HCT116 (cell line): ENCODE measurements at regions not wholly inside any gene's neighbourhood (a gene's known extent, or its start where the extent isn't known, plus 50 kb on each side); places are given as distances from the start of the nearest gene placed in this dataset.

Source experiments
- ATAC-seq: fragments of 200-7000 bp; cut with Tn5 transposase; 2 replicates; pipeline ENCODE4 v1.9.1; 2020; ENCODE audit warnings: mild to moderate bottlenecking, moderate library complexity
- BruUV-seq: library from RNA; stranded (reverse); fragments of 400-500 nt; replicated peaks from 2 replicates; lab custom pipeline; 2021; lab: Mats Ljungman, UMichigan
- CTCF ChIA-PET: fragments of 300-600 bp; sonication (Branson Sonifier 250); formaldehyde crosslinking; loops from one replicate; lab custom pipeline; 2021; ENCODE audit warnings: antibody characterized with exemption; lab: Charles Lee
- POLR2A ChIA-PET: fragments of 300-600, 350-600 bp; sonication (Branson Sonifier 250); formaldehyde crosslinking; loops from one replicate; lab custom pipeline; 2021; ENCODE audit warnings: antibody characterized with exemption; lab: Charles Lee
- RAD21 ChIA-PET, 2 experiments: fragments of 300-600 bp; sonication (Branson Sonifier 250); formaldehyde crosslinking; loops; one replicate each; lab custom pipeline; 2023; ENCODE audit warnings: low total read pairs in 2 of 2; ENCODE audit not compliant: uncharacterized antibody in 2 of 2, unreplicated experiment in 2 of 2, low non-redundant PET in 1 of 2; lab: Charles Lee
- DNase-seq: peaks from one replicate; pipeline ENCODE4 v3.0.0-alpha.2; 2010; ENCODE audit warnings: low read depth, low spot score
- H2AFZ ChIP-seq: fragments of 200-600 bp; shearing (Covaris generic), sonication (generic); 2 replicates; pipeline ENCODE4 v1.6.1; 2017; ENCODE audit warnings: low read depth, mixed run types, mixed read lengths, antibody characterized with exemption, low read length; ENCODE audit not compliant: poor library complexity, severe bottlenecking
- H3K27ac ChIP-seq: 2 replicates; pipeline ENCODE4 v1.5.1; 2012; ENCODE audit warnings: low read depth, low read length
- H3K27me3 ChIP-seq: fragments of 200-600 bp; sonication (generic); 2 replicates; pipeline ENCODE4 v1.6.1; 2016; ENCODE audit warnings: mixed run types, low read length, mixed read lengths; ENCODE audit not compliant: insufficient read depth
- H3K36me3 ChIP-seq, 2 experiments: fragments of 200-500 bp in 1 of 2; fragments of 200-600 bp in 1 of 2; sonication (Bioruptor generic) in 1 of 2; sonication (generic) in 1 of 2; 2 replicates each; pipeline versions ENCODE4 v1.5.1 to v1.6.1; 2014 to 2016; ENCODE audit warnings: low read length in 2 of 2, inconsistent platforms in 1 of 2, mixed read lengths in 1 of 2, mixed run types in 1 of 2; ENCODE audit not compliant: insufficient read depth in 2 of 2, control insufficient read depth in 1 of 2
- H3K4me1 ChIP-seq, 2 experiments: fragments of 200-600 bp in 1 of 2; sonication (generic) in 1 of 2; 2 replicates each; pipeline versions ENCODE4 v1.5.1 to v1.6.1; 2012 to 2017; ENCODE audit warnings: low read length in 2 of 2, inconsistent platforms in 1 of 2, mild to moderate bottlenecking in 1 of 2, mixed read lengths in 1 of 2, mixed run types in 1 of 2, moderate library complexity in 1 of 2; ENCODE audit not compliant: insufficient read depth in 2 of 2, control insufficient read depth in 1 of 2
- H3K4me2 ChIP-seq: fragments of 200-600 bp; sonication (generic); 2 replicates; pipeline ENCODE4 v1.6.1; 2017; ENCODE audit warnings: mixed run types, low read length, mixed read lengths
- H3K4me3 ChIP-seq, 2 experiments: fragments of 200-600 bp in 1 of 2; sonication (generic) in 1 of 2; replicated peaks in 1 of 2; 2 replicates each; pipeline ENCODE4 v1.5.1; 2011 to 2016; ENCODE audit warnings: low read length in 2 of 2, control low read depth in 1 of 2, low read depth in 1 of 2, mild to moderate bottlenecking in 1 of 2, mixed read lengths in 1 of 2, mixed run types in 1 of 2
- H3K79me2 ChIP-seq: fragments of 200-600 bp; sonication (generic); 2 replicates; pipeline ENCODE4 v1.6.1; 2017; ENCODE audit warnings: mild to moderate bottlenecking, mixed run types, low read length, moderate library complexity, mixed read lengths; ENCODE audit not compliant: insufficient read depth
- H3K9ac ChIP-seq: fragments of 200-600 bp; sonication (generic); 2 replicates; pipeline ENCODE4 v1.6.1; 2016; ENCODE audit warnings: low read length, mixed read lengths
- H3K9me2 ChIP-seq: fragments of 200-600 bp; sonication (generic), shearing (Covaris generic); 2 replicates; pipeline ENCODE4 v1.6.1; 2017; ENCODE audit warnings: mixed run types, mild to moderate bottlenecking, moderate library complexity; ENCODE audit not compliant: insufficient read depth
- H3K9me3 ChIP-seq, 2 experiments: fragments of 200-500 bp in 1 of 2; fragments of 200-600 bp in 1 of 2; sonication (Bioruptor generic) in 1 of 2; sonication (generic) in 1 of 2; 2 replicates each; pipeline ENCODE4 v1.6.1; 2014 to 2017; ENCODE audit warnings: low read length in 2 of 2, mixed read lengths in 2 of 2, inconsistent platforms in 1 of 2, low read depth in 1 of 2, mild to moderate bottlenecking in 1 of 2, mixed run types in 1 of 2, moderate library complexity in 1 of 2; ENCODE audit not compliant: control insufficient read depth in 1 of 2, insufficient read depth in 1 of 2
- H4K20me1 ChIP-seq: fragments of 200-600 bp; sonication (generic), shearing (Covaris generic); 2 replicates; pipeline ENCODE4 v1.6.1; 2017; ENCODE audit warnings: mixed run types, mild to moderate bottlenecking, moderate library complexity; ENCODE audit not compliant: insufficient read depth
- ATF3 ChIP-seq: IDR thresholded peaks from 2 replicates; pipeline ENCODE4 v1.6.1; 2012
- CEBPB ChIP-seq: IDR thresholded peaks from 2 replicates; pipeline ENCODE4 v1.6.1; 2012; ENCODE audit warnings: low read depth
- CTCF ChIP-seq, 3 experiments: fragments of 200-600 bp in 1 of 3; sonication (generic) in 1 of 3; IDR thresholded peaks in 2 of 3; conservative IDR thresholded peaks in 1 of 3; 2 replicates each; pipeline ENCODE4 v1.5.1; 2012 to 2017; ENCODE audit warnings: low read depth in 2 of 3, low read length in 2 of 3, antibody characterized with exemption in 1 of 3, borderline replicate concordance in 1 of 3, control low read depth in 1 of 3, mild to moderate bottlenecking in 1 of 3, mixed read lengths in 1 of 3, mixed run types in 1 of 3, moderate library complexity in 1 of 3; ENCODE audit not compliant: insufficient read depth in 1 of 3
- EGR1 ChIP-seq: IDR thresholded peaks from 2 replicates; pipeline ENCODE4 v1.6.1; 2012; ENCODE audit warnings: low read depth
- EZH2phosphoT487 ChIP-seq: fragments of 200-600 bp; IDR thresholded peaks from 2 replicates; pipeline ENCODE4 v1.6.1; 2018; ENCODE audit warnings: antibody characterized with exemption, borderline replicate concordance
- JUND ChIP-seq: IDR thresholded peaks from 2 replicates; pipeline ENCODE4 v1.6.1; 2012
- POLR2AphosphoS5 ChIP-seq: IDR thresholded peaks from 2 replicates; pipeline ENCODE4 v1.6.1; 2011; ENCODE audit warnings: mild to moderate bottlenecking, low read depth, low read length, moderate library complexity
- RAD21 ChIP-seq: IDR thresholded peaks from 2 replicates; pipeline ENCODE4 v1.6.1; 2012; ENCODE audit warnings: low read depth, mild to moderate bottlenecking
- TCF7L2 ChIP-seq: IDR thresholded peaks from 2 replicates; pipeline ENCODE4 v1.7.0; 2011; ENCODE audit warnings: borderline replicate concordance, inconsistent platforms; ENCODE audit not compliant: insufficient read depth, insufficient read length; ENCODE audit errors: extremely low read depth
- ZFX ChIP-seq: fragments of 450-650 bp; IDR thresholded peaks from 2 replicates; pipeline ENCODE4 v1.6.1; 2017
- ZNF274 ChIP-seq: fragments of 200-500 bp; sonication (Bioruptor generic); IDR thresholded peaks from 2 replicates; pipeline ENCODE4 v1.6.1; 2014; ENCODE audit warnings: mild to moderate bottlenecking, low read depth, low read length, inconsistent platforms
- intact Hi-C: fragments of 100-400 bp; cut with micrococcal nuclease; formaldehyde crosslinking; loops from 2 replicates; pipeline ENCODE4 v1.10.0; 2022

- Histone ChIP-seq H3K4me3 (no peak overlapping the region), H3K79me2 (no peaks in the 10 kb centered on the region), H4K20me1 (no peaks in the 10 kb centered on the region), H3K9me2 (no peaks in the 10 kb centered on the region), H3K9me3 (no peaks in the 10 kb centered on the region), H2AFZ (no peak overlapping the region), H3K4me1 (no peaks in the 10 kb centered on the region), H3K27ac (no peak overlapping the region), H3K9ac (no peak overlapping the region), H3K4me2 (no peak overlapping the region), H3K27me3 (no peaks in the 10 kb centered on the region), H3K36me3 (no peaks in the 10 kb centered on the region)
- POLR2A ChIA-PET: no interaction called here
- TF ChIP-seq TCF7L2 (no peak), CTCF (IDR thresholded peaks at IDR 0.05 in 2 of 3, conservative IDR thresholded peaks at IDR 0.05 in 1 of 3; ENCODE audit: borderline replicate concordance in 1 of 3, insufficient read depth in 1 of 3, low read depth in 2 of 3, low read length in 2 of 3) (no peak), EZH2phosphoT487 (no peak), ZNF274 (no peak), RAD21 (no peak), EGR1 (no peak), ZFX (no peak), CEBPB (no peak), POLR2AphosphoS5 (no peak), JUND (no peak), ATF3 (no peak)
- RAD21 ChIA-PET: no interaction called here
- CTCF ChIA-PET: no interaction called here
- intact Hi-C loops: no loop called here
- ATAC-seq (no peak), DNase-seq (no peak)
- BruUV-seq: no TSS peak
These were observed 103.2 kb upstream of the VANGL1 start for GRCh38 chr1:115538579-115538978.
